ENCODE measurements at regions not wholly inside any gene's neighbourhood (a gene's known extent, or its start where the extent isn't known, plus 50 kb on each side); places are given as distances from the start of the nearest gene placed in this dataset.
A peak's percentile ranks its signal among the peaks of the same experiment; 100 is the strongest.
"Not testable (repeated sequence)": the region's sequence is repeated elsewhere in the genome, so short reads cannot be mapped to it uniquely, and the experiment has no call there.

DNA sequence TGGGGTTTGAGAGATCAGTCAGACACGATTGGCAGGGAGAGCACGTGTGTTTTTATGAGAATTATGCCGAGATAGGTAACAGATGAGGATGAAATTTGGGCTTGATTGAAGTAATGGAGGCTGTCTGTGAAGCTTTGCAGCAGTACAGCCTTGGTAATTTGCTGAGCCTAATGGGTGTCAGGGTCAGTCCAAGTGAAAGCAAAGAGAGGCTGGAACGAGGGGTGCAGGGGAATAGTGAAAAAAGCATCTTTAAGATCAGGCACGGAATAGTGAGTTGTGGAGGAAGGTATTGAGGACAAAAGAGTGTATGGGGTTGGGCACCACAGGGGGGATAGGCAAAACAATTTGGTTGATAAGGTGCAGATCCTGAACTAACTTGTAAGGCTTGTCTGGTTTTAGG, 116.4 kb downstream of the TLR5 start:
- BruUV-seq (replicated peaks); CTCF ChIA-PET; H4K20me1 ChIP-seq (ENCODE audit: insufficient read depth); H3K4me3 ChIP-seq; H3K27me3 ChIP-seq (ENCODE audit: insufficient read depth, low read depth); H3K4me2 ChIP-seq; H3K79me2 ChIP-seq (ENCODE audit: low read depth); H3F3A ChIP-seq (ENCODE audit: insufficient read depth, low read depth); H3K27ac ChIP-seq; intact Hi-C loops (cut with micrococcal nuclease; ENCODE audit: unreplicated experiment); DNase-seq; H2AFZ ChIP-seq; H3K4me1 ChIP-seq (replicated peaks; ENCODE audit: insufficient read depth); H3K9me2 ChIP-seq (ENCODE audit: insufficient read depth); H3K36me3 ChIP-seq (ENCODE audit: low read depth); POLR2A ChIA-PET (ENCODE audit: unreplicated experiment); H3K9me3 ChIP-seq (ENCODE audit: insufficient read depth, low read depth): not testable (repeated sequence)

DNA sequence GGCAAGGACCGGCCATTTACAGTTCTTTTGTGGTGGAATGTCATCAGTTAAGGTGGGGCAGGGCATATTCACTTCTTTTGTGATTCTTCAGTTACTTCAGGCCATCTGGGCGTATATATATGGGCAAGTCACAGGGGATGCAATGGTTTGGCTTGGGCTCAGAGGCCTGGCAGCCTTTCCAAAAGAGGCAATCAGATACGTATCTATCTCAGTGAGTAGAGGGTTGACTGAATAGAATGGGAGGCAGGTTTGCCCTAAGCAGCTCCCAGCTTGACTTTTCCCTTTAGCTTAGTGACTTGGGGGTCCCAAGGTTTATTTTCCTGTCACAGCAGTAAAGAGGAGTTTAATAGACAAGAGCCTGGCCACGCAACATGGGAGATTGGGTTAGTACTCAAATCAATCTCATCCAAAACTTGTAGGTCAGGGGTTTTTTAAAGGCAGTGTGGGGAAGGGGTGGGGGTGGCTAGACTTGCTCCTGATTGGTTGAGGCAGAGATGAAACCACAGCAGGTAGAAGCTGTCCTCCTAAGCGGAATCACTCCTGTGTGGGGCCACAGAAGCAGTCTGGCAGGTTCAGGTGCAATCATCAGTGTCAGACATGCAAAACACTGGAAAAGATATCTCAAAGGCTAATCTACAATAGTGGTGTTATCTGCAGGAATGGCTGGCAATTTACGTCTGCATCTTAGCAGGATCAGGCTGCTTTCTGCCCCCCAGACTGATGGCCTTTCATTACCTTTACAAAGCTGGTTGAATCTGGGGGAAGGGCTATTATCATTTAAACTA, 112.9 kb downstream of the TLR5 start:
- Histone ChIP-seq H3K79me2 (ENCODE audit: low read depth) (no peaks in the 10 kb centered on the region), H3K9me3 (ENCODE audit: insufficient read depth, low read depth) (no peaks in the 10 kb centered on the region), H3K9me2 (ENCODE audit: insufficient read depth) (no peaks in the 10 kb centered on the region), H3K27ac (no peak overlapping the region), H4K20me1 (ENCODE audit: insufficient read depth) (no peaks in the 10 kb centered on the region), H3K36me3 (ENCODE audit: low read depth) (no peaks in the 10 kb centered on the region), H3K4me2 (no peak overlapping the region), H3K4me1 (replicated peaks; ENCODE audit: insufficient read depth) (no peaks in the 10 kb centered on the region), H3K4me3 (no peak overlapping the region), H3F3A (ENCODE audit: insufficient read depth, low read depth) (no peaks in the 10 kb centered on the region), H3K27me3 (ENCODE audit: insufficient read depth, low read depth) (no peaks in the 10 kb centered on the region), H2AFZ (no peak overlapping the region)
- CTCF ChIA-PET: interaction anchor here (0.6 kb wide), 1 partner anchor 113 kb away, joined by 3 read pairs; no protein-coding TSS in a partner anchor
- TF ChIP-seq, protein P1, sequence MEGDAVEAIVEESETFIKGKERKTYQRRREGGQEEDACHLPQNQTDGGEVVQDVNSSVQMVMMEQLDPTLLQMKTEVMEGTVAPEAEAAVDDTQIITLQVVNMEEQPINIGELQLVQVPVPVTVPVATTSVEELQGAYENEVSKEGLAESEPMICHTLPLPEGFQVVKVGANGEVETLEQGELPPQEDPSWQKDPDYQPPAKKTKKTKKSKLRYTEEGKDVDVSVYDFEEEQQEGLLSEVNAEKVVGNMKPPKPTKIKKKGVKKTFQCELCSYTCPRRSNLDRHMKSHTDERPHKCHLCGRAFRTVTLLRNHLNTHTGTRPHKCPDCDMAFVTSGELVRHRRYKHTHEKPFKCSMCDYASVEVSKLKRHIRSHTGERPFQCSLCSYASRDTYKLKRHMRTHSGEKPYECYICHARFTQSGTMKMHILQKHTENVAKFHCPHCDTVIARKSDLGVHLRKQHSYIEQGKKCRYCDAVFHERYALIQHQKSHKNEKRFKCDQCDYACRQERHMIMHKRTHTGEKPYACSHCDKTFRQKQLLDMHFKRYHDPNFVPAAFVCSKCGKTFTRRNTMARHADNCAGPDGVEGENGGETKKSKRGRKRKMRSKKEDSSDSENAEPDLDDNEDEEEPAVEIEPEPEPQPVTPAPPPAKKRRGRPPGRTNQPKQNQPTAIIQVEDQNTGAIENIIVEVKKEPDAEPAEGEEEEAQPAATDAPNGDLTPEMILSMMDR (conservative IDR thresholded peaks at IDR 0.05): no peak
- no peak for TF ChIP-seq EZH2 (IDR thresholded peaks at IDR 0.05; ENCODE audit: low read depth)
- peak; percentile 26 to 27 for DNase-seq
- no TSS peak for BruUV-seq (replicated peaks)
- intact Hi-C loops (cut with micrococcal nuclease; ENCODE audit: unreplicated experiment): loop anchor here (5.0 kb wide), 1 partner anchor 52 kb away; no protein-coding TSS in a partner anchor
- POLR2A ChIA-PET (ENCODE audit: unreplicated experiment): interaction anchor here (0.6 kb wide), 1 partner anchor 145 kb away, joined by 3 read pairs; no protein-coding TSS in a partner anchor

DNA sequence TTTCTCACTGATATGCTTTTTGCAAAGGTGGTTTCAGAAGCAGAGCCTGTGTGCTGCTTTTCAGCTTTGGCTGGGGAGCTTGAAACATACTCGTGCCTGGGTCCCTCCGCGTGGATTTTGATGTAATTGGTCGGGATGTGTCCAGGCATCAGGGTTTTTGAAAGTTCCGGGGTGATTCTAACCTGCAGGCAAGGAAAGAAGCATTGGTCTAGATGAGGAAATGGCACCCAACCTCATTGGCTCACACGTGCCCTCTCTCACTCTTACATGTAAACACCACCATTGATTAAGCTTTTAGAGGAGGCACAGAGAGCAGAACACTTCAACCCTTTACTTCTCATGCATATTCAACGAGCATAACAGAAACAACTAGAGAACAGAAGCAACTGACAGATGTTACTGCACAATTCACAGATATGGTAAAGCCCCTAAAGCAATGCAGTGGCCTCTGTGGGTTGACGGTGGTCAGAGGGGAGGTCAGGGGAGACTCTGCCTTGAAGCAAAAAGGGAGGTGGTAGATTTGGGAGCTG, 112.1 kb downstream of the TLR5 start:
- ChIA-PET CTCF (interaction anchor here (0.6 kb wide), 1 partner anchor 114 kb away, joined by 3 read pairs; no protein-coding TSS in a partner anchor), POLR2A (ENCODE audit: unreplicated experiment) (no interaction called here)
- intact Hi-C loops (cut with micrococcal nuclease; ENCODE audit: unreplicated experiment): loop anchor here (5.0 kb wide), 1 partner anchor 51 kb away; no protein-coding TSS in a partner anchor
- TF ChIP-seq, protein P1 (conservative IDR thresholded peaks at IDR 0.05): no peak
- TF ChIP-seq EZH2 (IDR thresholded peaks at IDR 0.05; ENCODE audit: low read depth): no peak
- no peaks in the 10 kb centered on the region for H3K9me3 ChIP-seq (ENCODE audit: insufficient read depth, low read depth)
- H3K79me2 ChIP-seq (ENCODE audit: low read depth): no peaks in the 10 kb centered on the region
- no peaks in the 10 kb centered on the region for H3K27me3 ChIP-seq (ENCODE audit: insufficient read depth, low read depth)
- H2AFZ ChIP-seq: no peak overlapping the region
- H3K36me3 ChIP-seq (ENCODE audit: low read depth): no peaks in the 10 kb centered on the region
- H3K4me1 ChIP-seq (replicated peaks; ENCODE audit: insufficient read depth): peaks cover under 1% of the 10 kb centered on the region; the same call in 1 of the 2 replicates
- peak in 1 of 2 experiments; percentile 10 for DNase-seq
- no peak overlapping the region for H3K27ac ChIP-seq
- H4K20me1 ChIP-seq (ENCODE audit: insufficient read depth): no peaks in the 10 kb centered on the region
- BruUV-seq (replicated peaks): no TSS peak
- no peaks in the 10 kb centered on the region for H3F3A ChIP-seq (ENCODE audit: insufficient read depth, low read depth)
- H3K4me2 ChIP-seq: no peak overlapping the region
- no peaks in the 10 kb centered on the region for H3K9me2 ChIP-seq (ENCODE audit: insufficient read depth)
- no peak overlapping the region for H3K4me3 ChIP-seq

Measured in PC-9 (cell line).